ENCODE measurements at regions not wholly inside any gene's neighbourhood (a gene's known extent, or its start where the extent isn't known, plus 50 kb on each side); places are given as distances from the start of the nearest gene placed in this dataset.

DNA sequence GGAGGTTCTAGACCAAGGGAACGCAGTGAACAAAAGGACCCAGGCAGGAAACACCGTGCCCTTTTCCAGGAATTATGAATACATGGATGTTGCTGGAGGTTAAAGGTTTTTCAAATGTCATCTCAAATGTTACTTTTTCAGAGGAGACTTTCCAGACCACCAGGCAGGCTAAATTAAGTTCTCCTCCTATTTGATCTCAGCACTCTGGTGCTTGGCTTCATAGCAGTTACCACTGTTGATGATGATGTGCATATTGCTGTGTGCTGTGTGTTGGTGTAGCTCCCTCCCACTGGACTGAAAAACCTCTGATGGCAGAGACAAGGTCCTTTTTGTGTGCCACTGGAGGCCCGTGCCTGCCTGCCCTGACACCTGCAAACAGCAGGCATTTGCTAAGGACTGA is 137.3 kb upstream of the PTPRM start:
- no peak for DNase-seq

DNA sequence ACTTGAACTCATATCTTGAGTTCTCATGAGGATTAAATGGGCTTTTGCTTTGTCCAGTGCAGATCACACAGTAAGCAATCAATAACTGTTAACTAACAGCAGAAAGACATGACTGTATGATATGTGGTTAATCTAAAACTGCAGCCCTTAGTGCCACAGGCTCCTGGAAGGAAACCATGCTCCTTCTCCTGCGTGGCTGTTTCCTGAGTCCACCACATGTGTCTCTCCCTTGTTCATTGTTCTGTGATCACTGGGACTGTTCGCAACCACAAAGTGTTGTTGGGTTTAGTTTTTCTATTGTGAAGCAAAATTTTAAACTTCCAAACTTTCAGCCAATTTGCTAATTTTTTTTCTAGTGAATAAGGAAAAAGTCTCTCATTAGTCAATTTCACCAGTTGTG is 130.9 kb upstream of the PTPRM start:
- no peak for DNase-seq

DNA sequence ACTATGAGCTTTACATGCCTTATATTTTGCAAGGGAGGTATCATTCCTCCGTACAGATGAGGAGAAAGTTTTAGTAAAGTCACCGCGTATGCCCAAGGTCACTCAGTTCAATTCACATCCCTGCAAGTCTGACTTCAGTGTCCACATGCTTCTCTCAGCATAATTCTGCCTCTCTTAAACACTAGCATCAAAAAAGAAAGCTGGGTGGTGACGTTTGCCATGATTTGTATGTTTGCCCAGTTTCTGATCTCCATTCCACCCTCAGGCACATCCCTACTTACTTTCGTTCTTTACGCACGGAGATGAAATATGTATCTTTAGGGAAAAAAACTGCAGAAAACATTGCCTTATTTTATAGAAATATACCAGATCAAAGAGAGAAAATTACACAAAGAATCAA is 129.2 kb upstream of the PTPRM start:
- no peak for DNase-seq

DNA sequence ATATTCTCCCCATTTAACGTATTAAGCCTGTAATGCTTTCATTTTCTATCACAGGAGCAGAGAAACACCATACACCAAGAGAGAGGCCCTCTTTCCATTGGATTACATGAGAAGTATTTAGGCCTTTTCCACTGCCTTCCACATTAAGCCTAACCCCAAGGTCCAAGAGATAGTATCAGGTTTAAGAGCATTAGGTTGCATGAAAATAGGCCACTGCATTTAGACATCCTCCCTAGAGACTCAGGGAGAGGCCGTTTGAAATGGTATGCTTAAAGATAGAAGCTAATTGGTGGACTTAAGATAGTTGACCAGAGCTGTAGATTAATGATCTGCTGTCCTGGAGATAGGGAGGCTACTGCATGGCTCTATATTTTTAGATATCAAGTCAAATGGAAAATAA is 128.5 kb upstream of the PTPRM start:
- no peak for DNase-seq

DNA sequence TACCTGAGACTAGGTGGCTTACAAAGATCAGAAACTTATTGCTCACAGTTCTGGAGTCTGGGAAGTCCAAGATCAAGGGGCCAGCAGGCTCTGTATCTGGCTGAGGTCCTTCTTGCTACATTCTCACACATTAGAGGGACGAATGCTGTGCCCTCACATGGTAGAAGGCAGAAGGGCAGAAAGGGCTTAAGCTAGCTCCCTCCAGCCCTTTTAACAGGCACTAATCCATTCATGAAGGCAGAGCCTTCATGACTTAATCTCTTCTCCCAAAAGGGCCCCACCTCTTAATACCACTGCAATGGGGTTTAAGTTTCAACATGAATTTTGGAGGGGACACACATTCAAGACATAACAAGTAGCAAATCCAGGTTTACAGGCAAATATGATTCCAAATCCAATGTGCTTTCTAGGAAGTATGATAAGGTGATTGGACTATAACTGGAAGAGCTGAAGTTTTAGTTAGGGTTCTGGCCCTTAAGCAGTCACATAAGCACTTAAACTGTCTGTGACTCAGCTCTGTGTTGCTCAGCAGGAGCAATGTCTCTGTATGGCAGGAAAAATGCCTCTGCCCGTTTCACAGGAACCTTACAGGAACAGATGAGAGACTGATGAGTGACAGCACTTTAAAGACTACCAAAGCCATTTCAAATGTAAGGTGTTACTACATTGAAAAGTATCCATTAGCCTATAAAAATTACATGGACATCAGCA is 119.6 kb upstream of the PTPRM start:
- no peak for DNase-seq

DNA sequence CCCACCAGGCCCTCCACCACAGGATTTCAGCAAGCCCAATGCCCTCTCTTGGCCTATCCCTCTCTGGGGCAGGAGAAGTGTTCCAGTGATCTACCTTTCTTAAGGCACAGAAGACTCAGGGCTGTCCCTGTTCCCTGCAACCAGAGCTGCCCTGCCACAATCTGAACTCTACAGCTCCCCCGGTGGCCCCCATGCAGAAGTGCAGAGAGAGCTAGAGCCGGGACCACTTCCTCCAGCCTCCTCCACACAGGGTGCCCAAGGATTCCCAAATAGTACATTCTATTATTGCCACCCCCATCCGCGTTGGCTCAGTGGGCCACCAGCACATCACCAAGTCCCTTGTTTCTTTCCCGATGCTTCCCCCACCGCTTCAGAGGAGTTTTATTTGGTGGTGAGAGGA is 114.8 kb upstream of the PTPRM start:
- DNase-seq: peak; percentile 1

DNA sequence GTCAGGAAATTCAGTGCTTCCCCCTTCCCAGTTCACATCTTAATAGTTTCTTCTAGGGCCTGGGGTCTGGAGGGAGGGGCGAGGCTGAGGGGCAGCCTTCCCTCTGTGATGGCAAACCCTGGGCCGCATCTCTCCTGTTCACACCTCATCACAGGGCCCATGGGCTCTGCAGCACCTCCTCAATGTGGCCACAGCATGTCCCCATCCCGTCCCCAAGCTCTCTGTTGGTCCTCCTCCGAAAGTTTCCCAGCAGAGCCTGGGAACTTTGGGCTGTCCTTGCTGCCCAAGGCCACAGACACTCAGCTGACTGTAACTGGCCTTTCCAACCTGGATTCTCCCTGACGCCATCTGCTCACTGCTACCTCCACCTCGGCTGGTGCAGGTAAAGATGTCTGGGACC is 112.7 kb upstream of the PTPRM start:
- no peak for DNase-seq

DNA sequence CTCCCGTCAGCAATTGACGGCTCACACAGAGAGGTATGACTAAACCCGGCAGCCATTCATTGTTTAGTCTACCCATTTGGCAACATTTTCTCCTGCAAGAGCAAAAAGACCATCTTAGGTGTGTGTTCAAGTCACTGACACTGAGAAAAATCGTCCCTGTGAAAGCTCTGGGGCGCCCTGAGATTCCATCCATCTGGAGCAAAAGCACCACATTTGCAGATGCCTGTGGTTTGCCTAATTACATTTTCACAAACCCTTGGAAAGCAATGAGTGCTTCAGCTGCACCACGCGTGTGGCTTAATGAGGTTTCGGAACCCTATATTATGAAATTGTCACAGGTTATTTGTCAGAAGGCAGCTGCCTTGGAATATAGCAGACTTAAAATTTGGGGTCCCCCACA is 110.7 kb upstream of the PTPRM start:
- DNase-seq: no peak

DNA sequence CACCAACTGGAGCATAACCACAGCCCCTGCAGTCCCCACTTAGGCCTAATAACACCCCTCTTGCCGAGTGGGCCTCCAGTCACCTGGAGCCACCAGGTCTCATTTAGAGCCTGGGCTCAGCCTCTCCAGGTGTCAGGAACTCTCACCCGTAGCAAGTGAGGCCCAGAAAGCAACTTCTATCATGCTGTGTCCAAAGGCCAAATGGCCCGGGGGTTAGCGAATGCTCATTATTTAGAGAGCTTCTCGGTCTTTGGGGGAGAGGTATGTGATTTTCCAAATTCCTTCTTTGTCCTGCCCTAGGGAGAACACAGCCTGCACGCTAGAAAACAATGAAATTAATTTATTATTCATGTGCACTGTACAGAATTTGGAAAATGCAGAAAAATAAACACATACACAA is 109.9 kb upstream of the PTPRM start:
- DNase-seq: no peak

DNA sequence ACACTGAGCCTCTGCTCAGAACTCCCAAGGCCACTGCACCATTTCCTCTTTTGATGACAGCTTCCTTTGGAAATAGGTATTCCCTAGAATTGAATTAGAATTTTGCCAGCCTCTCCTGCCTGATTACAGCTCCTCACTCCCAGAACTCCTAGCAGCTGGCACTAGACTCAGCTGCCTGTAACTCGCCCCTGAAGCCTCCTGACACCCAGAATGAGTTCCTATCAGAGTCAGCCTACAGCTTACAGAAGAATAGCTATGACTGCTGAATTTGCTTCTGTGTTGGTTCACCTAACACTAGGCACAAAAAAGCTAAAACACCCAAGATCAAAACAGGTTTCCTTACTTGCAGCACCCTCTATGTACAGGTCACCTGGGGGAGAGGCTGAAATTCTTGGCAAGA is 108.2 kb upstream of the PTPRM start:
- no peak for DNase-seq

DNA sequence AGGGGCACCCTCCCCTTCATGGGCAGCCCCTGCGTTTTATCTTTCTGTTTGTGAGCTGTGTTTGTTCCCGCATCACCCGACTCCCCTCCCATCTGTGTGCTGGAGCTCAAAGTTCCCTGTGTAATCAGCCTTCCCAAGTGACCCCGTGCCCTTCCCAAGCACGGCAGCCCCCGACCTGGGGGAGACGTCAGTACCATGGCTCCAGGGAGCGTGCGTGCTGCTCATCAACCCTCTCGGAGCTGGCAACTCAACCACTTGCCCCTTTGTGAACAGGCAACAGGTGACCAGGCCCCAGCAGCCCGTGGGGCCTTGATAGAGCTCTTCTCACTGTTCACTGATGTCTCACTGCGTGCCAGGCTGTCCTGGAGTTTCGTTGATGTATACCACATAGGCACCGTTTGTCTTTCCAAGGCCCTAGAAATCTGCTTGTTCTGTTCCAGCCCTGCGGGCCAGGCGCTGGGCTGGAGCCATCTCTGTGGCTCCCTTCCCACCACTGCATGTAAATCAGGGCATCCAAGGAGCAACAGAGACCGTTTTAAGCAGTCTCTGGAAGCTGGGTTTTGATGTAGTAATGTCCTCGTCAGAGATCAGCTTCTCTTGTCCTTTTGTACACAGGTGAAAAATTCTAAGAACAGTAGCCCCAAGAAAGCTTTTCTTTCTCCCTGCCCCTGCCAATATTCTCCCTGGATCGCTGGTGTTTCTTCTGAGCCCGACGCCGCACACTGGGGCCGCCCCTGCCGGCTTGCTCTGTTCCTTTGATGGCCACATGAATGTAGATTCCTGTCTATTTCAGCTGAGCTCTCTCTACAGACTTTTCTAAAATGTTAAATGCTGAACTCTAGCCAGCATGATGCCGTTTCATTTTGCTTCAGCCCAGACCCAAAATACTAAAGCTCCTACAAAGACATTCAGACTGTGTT is 107.0 kb upstream of the PTPRM start:
- no peak for DNase-seq

DNA sequence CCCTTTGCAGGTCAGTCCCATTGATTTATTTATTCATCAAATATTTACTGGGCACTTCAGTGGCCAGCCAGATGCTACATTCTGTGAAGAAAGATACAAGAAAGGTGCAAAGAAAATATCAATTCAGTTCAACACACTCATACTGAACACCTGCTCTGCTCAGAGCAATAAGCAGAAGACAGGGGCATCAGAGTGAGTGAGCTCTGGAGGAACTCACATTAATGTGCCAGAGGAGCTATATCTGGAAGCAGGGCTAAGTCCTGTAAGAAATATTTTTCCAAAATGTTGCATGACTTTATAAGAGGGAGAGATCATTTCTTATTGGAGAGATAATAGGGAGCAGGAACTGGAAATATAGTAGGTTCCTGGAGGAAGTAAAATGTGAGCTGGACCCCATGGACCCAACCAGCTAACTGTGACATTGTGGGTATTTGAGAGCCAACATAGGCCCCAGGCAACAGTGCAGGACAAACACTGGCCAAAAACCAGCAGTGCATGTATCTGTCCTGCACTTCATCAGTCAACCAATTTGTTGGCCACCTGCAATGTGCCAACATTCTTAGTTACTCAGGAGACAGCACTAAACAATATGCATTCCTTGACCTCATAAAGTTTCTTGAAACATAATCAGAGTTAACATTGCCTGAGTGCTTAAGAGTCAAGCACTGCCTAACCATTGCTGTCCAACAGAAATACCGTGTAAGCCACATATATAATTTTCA is 102.7 kb upstream of the PTPRM start:
- DNase-seq: no peak

DNA sequence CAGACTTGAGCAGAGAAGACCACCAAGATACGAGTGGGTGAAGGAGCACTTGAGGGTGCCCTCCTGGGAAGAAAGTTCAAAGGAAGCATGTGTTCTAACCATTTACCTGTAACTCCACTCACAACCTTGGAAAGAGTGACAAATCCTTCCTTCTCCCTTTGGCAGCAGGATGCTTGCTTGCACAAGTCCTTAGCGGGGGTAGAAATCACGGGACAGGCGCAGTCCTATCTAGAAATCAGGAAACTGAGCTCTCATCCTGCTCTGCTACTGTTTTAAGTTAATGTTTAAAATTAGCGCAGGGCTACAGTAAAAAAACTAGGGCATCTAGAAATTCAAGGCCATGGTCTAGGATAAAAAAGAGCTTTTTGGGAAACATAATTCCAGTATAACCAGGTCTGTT is 100.9 kb upstream of the PTPRM start:
- DNase-seq: no peak

DNA sequence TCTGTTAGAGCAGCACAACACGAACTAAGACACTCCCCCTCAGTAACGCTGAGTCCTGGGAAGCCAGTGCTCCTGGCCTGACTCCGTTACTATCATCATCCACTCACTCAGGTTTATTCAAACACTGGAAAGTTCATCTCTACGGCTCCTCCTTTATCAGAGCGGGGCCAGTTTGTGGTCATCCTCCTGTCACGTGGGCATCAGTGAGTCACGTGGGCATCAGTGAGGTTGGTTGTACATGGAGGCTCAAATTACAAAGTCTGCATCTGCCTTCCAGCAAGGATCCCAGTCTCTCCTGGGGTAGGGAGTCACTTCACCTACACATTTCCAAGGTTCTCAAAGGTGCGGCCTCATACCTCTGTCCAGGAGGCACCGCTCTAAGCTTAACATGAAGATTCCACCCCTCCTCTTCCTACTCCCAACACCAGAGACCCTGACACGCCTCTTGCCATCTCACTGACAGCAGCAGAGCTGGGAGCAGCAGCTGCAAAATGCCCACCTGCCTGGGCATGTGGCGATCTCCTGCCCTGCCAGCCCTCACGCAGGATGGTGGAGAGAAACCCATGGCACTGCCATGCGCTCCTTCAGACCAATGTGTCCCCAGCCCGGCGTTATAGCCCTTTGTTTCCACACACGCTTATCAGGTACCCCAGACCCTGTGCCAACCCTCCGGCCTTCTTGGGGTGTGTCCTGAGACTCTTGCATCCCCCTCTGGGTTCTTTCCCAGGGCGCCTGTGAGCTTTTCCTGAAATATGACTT is 99.2 kb upstream of the PTPRM start:
- DNase-seq: no peak

DNA sequence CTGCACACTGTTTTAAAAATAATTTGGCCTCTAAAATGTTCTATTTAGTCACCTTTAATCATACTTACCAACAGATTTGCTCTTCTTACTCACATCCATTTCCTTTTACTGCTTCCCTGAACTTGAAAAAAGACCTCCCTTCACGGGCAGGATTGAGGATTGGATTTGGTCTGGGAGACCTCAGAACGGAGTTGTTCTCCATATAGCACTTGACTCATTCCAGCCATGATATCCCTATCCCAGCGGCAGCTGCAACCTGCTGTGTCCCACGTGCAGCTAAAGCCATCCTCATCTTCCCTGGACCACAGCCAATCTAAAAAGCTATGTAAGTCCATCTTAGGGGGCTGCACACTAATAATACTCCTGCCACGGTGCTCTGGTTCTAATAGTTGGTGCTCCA is 97.0 kb upstream of the PTPRM start:
- no peak for DNase-seq

DNA sequence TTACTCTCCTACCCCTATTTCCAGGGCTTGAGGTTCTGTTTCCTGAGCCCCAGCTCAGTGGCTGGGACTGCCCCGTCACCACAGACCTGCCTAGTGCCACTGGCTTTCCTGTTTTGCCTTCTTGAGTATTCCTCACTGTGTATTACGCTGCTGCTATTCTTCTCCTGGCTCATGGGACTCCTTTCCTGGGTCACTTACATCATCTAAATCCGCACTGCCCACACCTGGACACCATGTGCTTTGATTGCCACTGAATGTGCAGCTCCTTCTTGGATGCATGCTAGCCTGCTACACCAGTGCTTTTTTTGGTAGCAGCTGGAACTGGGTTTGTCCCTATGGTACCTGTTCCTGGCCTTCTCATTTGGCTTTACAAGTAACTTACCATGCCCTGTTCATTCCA is 96.6 kb upstream of the PTPRM start:
- DNase-seq: no peak

DNA sequence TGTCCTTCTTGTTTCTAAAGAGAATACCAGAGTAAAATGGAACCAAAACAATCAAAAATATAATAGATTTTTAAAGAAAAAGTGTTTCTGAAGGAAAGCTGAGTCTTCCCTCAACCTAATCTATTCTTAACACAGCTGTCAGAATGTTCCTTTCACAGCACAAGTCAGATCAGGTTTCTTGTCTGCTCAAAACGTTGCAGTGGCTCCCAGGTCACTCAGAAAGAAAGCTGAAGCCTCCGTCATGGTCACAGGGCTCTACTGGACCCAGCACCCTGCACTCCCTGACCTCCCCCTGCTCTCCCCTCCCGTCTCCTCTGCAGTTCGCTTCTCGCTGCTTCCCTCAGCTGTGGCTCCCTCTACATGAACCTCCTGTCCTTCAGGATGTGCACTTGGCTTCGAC is 90.7 kb upstream of the PTPRM start:
- DNase-seq: no peak

DNA sequence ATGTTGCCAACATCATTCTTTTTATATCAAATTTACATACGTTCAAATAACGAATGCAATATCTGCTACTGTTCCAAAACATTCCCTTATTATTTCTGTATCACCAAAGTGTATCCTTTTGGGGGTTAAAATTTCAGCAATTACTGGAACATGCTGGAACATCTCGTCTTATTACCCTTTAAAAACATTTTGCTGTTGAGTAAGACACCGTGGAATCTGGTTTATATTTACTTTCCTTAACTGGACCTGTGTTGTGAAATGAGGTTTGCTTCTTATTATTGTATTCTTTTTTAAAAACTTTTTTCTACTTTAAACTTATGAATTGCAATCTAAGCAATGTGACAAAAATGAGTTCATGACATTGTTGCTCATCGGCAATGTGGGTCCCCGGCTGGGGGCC is 87.4 kb upstream of the PTPRM start:
- no peak for DNase-seq

DNA sequence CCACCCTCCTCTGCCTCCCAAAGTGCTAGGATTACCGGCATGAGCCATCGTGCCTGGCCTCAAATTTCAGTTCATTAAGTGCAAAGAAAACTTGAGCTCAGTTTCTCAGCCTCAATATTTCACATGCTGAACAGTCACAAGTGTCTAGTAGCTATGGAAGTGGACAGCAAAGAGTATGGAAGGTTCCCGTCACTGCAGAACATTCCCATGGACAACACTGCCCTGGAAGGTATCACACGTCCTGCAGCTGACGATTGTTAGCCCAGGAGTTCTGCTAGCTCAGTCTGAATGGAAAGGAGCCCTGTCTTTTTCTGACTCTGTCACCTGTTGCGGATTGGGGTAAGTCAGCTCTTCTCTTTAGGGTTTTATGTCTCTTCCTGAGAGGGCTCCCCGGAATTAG is 86.2 kb upstream of the PTPRM start:
- DNase-seq: no peak

DNA sequence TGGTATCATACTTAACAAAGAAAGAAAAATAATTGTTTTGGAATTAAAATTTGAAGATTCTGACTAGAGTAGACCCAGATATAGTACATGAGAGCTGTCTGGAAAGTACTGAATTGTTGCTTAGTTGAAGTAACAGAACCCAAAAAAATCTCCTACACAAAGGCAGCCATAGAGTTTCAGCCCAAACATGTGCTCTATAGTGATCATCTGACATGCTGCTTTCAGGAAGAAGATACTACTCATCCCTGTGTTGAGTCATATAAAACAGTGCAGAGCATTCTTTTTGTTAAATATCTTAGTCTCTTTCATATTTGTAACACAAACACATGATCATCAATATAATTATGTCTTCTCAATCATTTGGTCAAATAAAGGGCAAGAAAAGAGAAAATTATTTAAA is 84.8 kb upstream of the PTPRM start:
- DNase-seq: no peak

DNA sequence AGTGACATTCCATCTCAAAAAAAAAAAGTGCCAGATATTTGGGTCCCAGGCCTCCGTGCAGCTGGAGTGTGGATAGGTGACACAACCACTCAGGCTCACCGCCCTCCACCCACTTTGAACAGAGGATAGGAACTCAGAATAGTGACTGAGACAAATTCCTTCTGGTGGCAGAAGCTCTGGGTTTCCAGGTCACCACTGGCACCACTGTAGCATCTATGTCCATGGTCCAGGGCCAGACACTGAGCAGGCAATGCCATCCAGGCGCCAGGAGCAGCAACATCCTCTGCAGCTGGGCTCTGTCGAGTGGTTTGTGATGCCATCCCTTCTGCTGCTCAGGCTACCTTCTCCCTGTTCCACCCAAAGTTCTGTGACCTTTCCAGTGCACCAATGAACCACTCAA is 81.5 kb upstream of the PTPRM start:
- DNase-seq: no peak

DNA sequence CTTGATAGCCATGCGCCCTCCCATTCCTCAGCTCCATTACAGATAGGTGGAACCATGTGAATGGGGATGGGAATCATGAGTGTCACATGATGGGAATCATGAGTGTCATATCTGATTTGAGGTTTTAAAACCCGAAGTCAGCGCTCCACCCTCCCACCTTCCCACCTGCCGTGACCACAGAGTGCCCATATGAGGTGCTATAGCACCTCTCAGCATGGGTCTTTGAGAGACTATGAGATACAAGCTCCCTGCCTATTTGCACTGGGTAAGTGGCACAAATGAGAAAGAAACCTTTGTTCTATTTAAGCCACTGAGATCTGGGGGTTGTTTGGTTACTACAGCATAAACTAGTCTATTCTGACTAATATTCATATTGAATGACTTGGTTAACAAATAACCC is 78.5 kb upstream of the PTPRM start:
- DNase-seq: no peak

DNA sequence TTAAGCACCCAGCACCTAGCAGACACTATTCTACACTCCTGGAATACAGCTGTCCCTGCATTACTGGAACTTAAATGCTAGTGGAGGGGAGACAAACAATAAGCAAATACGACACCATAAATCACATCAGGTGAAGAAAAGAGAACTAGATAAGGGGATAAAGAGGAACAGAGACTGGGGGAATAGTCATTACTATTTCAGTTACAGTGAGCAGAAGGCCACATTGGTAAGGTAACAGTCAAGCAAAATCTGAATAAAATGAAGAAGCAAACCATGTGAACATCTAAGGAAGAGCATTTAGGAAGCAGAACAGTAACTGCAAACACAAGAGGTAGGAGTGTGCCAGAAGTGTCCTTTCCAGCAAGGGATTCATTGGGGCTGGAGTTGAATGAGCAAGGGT is 77.0 kb upstream of the PTPRM start:
- DNase-seq: no peak
